Effector CD4-positive, alpha-beta T cell (primary cell): ENCODE measurements at regions not wholly inside any gene's neighbourhood (a gene's known extent, or its start where the extent isn't known, plus 50 kb on each side); places are given as distances from the start of the nearest gene placed in this dataset.

ENCODE experiments used
- DNase-seq: peaks from one replicate; pipeline ENCODE4 v3.0.0-alpha.2; 2020

- DNase-seq: no peak
Observed at GRCh38 chr15:97124790-97125189, 794.3 kb downstream of the NR2F2 start.

GRCh38 chr15:97126553-97127233 is 796.2 kb downstream of the NR2F2 start:
- DNase-seq: no peak

GRCh38 chr15:97129674-97130073 is 799.2 kb downstream of the NR2F2 start:
- DNase-seq: no peak

GRCh38 chr15:97140216-97140615 is 809.7 kb downstream of the NR2F2 start:
- no peak for DNase-seq

- no peak for DNase-seq
Observed at GRCh38 chr15:97141360-97141759, 810.9 kb downstream of the NR2F2 start.

GRCh38 chr15:97141871-97142270 is 811.4 kb downstream of the NR2F2 start:
- no peak for DNase-seq

GRCh38 chr15:97143592-97144376 is 813.3 kb downstream of the NR2F2 start:
- DNase-seq: no peak

- no peak for DNase-seq
Observed at GRCh38 chr15:97144377-97144711, 813.8 kb downstream of the NR2F2 start.

GRCh38 chr15:97146929-97147870 is 813.3 kb upstream of the ARRDC4 start:
- no peak for DNase-seq

GRCh38 chr15:97153356-97153965 is 807.0 kb upstream of the ARRDC4 start:
- no peak for DNase-seq

- no peak for DNase-seq
Observed at GRCh38 chr15:97156739-97157265, 803.7 kb upstream of the ARRDC4 start.

- DNase-seq: no peak
Observed at GRCh38 chr15:97162805-97163495, 797.6 kb upstream of the ARRDC4 start.

- no peak for DNase-seq
Observed at GRCh38 chr15:97165205-97165604, 795.3 kb upstream of the ARRDC4 start.

GRCh38 chr15:97168704-97169475 is 791.6 kb upstream of the ARRDC4 start:
- no peak for DNase-seq

GRCh38 chr15:97171556-97171955 is 788.9 kb upstream of the ARRDC4 start:
- DNase-seq: no peak

GRCh38 chr15:97174886-97175540 is 785.5 kb upstream of the ARRDC4 start:
- DNase-seq: no peak

- no peak for DNase-seq
Observed at GRCh38 chr15:97177151-97177577, 783.3 kb upstream of the ARRDC4 start.

- no peak for DNase-seq
Observed at GRCh38 chr15:97182581-97182980, 777.9 kb upstream of the ARRDC4 start.

GRCh38 chr15:97189162-97189780 is 771.2 kb upstream of the ARRDC4 start:
- DNase-seq: no peak

- no peak for DNase-seq
Observed at GRCh38 chr15:97194750-97195149, 765.8 kb upstream of the ARRDC4 start.
